HL-60 (cell line): ENCODE measurements at regions not wholly inside any gene's neighbourhood (a gene's known extent, or its start where the extent isn't known, plus 50 kb on each side); places are given as distances from the start of the nearest gene placed in this dataset.

ENCODE experiments used
- GABPA ChIP-seq: IDR thresholded peaks from 2 replicates; pipeline ENCODE4 v1.6.1; 2012; ENCODE audit warnings: low read depth
- POLR2AphosphoS5 ChIP-seq: IDR thresholded peaks from 2 replicates; pipeline ENCODE4 v1.6.1; 2012; ENCODE audit warnings: low read depth
- TF ChIP-seq, protein P1 (sequence below): IDR thresholded peaks from 2 replicates; pipeline ENCODE4 v1.6.1; 2012; ENCODE audit warnings: low read depth; ENCODE audit not compliant: insufficient replicate concordance

DNA sequence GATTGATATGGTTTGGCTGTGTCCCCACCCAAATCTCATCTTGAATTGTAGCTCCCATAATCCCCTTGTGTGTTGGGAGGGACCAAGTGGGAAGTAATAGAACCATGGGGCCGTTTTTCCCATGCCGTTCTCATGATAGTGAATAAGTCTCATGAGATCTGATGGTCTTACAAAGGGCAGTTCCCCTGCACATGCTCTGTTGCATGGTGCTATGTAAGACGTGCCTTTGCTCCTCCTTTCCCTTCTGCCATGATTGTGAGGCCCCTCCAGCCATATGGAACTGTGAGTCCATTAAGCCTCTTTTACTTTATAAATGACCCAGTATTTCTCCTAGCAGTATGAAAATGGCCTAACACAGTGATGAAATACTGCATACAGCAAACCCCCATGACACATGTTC is 84.8 kb upstream of the SELENOP start:
- TF ChIP-seq GABPA, result no peak
- no peak for TF ChIP-seq POLR2AphosphoS5
- TF ChIP-seq, protein P1, sequence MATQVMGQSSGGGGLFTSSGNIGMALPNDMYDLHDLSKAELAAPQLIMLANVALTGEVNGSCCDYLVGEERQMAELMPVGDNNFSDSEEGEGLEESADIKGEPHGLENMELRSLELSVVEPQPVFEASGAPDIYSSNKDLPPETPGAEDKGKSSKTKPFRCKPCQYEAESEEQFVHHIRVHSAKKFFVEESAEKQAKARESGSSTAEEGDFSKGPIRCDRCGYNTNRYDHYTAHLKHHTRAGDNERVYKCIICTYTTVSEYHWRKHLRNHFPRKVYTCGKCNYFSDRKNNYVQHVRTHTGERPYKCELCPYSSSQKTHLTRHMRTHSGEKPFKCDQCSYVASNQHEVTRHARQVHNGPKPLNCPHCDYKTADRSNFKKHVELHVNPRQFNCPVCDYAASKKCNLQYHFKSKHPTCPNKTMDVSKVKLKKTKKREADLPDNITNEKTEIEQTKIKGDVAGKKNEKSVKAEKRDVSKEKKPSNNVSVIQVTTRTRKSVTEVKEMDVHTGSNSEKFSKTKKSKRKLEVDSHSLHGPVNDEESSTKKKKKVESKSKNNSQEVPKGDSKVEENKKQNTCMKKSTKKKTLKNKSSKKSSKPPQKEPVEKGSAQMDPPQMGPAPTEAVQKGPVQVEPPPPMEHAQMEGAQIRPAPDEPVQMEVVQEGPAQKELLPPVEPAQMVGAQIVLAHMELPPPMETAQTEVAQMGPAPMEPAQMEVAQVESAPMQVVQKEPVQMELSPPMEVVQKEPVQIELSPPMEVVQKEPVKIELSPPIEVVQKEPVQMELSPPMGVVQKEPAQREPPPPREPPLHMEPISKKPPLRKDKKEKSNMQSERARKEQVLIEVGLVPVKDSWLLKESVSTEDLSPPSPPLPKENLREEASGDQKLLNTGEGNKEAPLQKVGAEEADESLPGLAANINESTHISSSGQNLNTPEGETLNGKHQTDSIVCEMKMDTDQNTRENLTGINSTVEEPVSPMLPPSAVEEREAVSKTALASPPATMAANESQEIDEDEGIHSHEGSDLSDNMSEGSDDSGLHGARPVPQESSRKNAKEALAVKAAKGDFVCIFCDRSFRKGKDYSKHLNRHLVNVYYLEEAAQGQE, result no peak
